NCI-H2029 treated with DMSO at 0.1 percent for 48 hours (cell line): ENCODE measurements at regions not wholly inside any gene's neighbourhood (a gene's known extent, or its start where the extent isn't known, plus 50 kb on each side); places are given as distances from the start of the nearest gene placed in this dataset.

ENCODE experiments used
- DNase-seq: peaks from one replicate; lab custom pipeline; 2025; lab: John Stamatoyannopoulos, UW

- DNase-seq = no peak
Measured at GRCh38 chr10:10307036-10307435, 710.6 kb upstream of the CELF2 start.

- DNase-seq = no peak
Measured at GRCh38 chr10:10307551-10307950, 710.1 kb upstream of the CELF2 start.

GRCh38 chr10:10310498-10310897, 707.2 kb upstream of the CELF2 start:
- no peak for DNase-seq

- no peak for DNase-seq
Measured at GRCh38 chr10:10311966-10312365, 705.7 kb upstream of the CELF2 start.

GRCh38 chr10:10313149-10313835, 704.4 kb upstream of the CELF2 start:
- DNase-seq = no peak

GRCh38 chr10:10314626-10315025, 703.0 kb upstream of the CELF2 start:
- DNase-seq = no peak

GRCh38 chr10:10315989-10316388, 701.7 kb upstream of the CELF2 start:
- DNase-seq = no peak

GRCh38 chr10:10317151-10317550, 700.5 kb upstream of the CELF2 start:
- no peak for DNase-seq

GRCh38 chr10:10318856-10319255, 698.8 kb upstream of the CELF2 start:
- no peak for DNase-seq

GRCh38 chr10:10320956-10321355, 696.7 kb upstream of the CELF2 start:
- no peak for DNase-seq

GRCh38 chr10:10326116-10326515, 691.6 kb upstream of the CELF2 start:
- no peak for DNase-seq

GRCh38 chr10:10327934-10328333, 689.7 kb upstream of the CELF2 start:
- DNase-seq = no peak

- no peak for DNase-seq
Measured at GRCh38 chr10:10330418-10330817, 687.3 kb upstream of the CELF2 start.

GRCh38 chr10:10332786-10333185, 684.9 kb upstream of the CELF2 start:
- no peak for DNase-seq

GRCh38 chr10:10333622-10334021, 684.0 kb upstream of the CELF2 start:
- DNase-seq = no peak

GRCh38 chr10:10338339-10338738, 679.3 kb upstream of the CELF2 start:
- no peak for DNase-seq

GRCh38 chr10:10346390-10347150, 671.1 kb upstream of the CELF2 start:
- DNase-seq = no peak

- DNase-seq = no peak
Measured at GRCh38 chr10:10350050-10350449, 667.6 kb upstream of the CELF2 start.

- DNase-seq = no peak
Measured at GRCh38 chr10:10351451-10351850, 666.2 kb upstream of the CELF2 start.

GRCh38 chr10:10353326-10353868, 664.3 kb upstream of the CELF2 start:
- DNase-seq = no peak

GRCh38 chr10:10359263-10359662, 658.4 kb upstream of the CELF2 start:
- DNase-seq = no peak

GRCh38 chr10:10361301-10361885, 656.3 kb upstream of the CELF2 start:
- no peak for DNase-seq

GRCh38 chr10:10362800-10363199, 654.9 kb upstream of the CELF2 start:
- DNase-seq = no peak
